Gastroesophageal sphincter (tissue), 4 donors: ENCODE measurements at regions not wholly inside any gene's neighbourhood (a gene's known extent, or its start where the extent isn't known, plus 50 kb on each side); places are given as distances from the start of the nearest gene placed in this dataset.

Experiments used
- ATAC-seq: fragments of 150-250 bp; one replicate; pipeline ENCODE4 v1.9.1; 2016; ENCODE audit warnings: mild to moderate bottlenecking, moderate library complexity
- H3K27ac ChIP-seq, 4 donors: fragments of 200-600 bp; sonication (generic) in 3 of 4; 1 replicate in 3 of 4; 2 replicates in 1 of 4; pipeline ENCODE4 v1.5.1; 2016 to 2019
- H3K27me3 ChIP-seq: fragments of 200-600 bp; sonication (generic); one replicate; pipeline ENCODE4 v1.5.1; 2019
- H3K36me3 ChIP-seq, 2 donors: fragments of 200-600 bp; sonication (generic); one replicate each; pipeline ENCODE4 v1.5.1; 2019; ENCODE audit warnings: control low read depth in 1 of 2
- H3K4me1 ChIP-seq, 3 donors: fragments of 200-600 bp; sonication (generic); 1 replicate in 2 of 3; 2 replicates in 1 of 3; pipeline ENCODE4 v1.5.1; 2016 to 2019; ENCODE audit warnings: control low read depth in 2 of 3
- H3K4me3 ChIP-seq, 2 donors: fragments of 200-600 bp; sonication (generic); one replicate each; pipeline ENCODE4 v1.5.1; 2019; ENCODE audit warnings: mild to moderate bottlenecking in 1 of 2, moderate library complexity in 1 of 2
- H3K9me3 ChIP-seq, 3 donors: fragments of 200-600 bp; sonication (generic); one replicate each; pipeline ENCODE4 v1.5.1; 2017 to 2019; ENCODE audit warnings: control low read depth in 2 of 3
- EP300 ChIP-seq: sonication (generic); formaldehyde crosslinking; IDR thresholded peaks from one replicate; pipeline ENCODE4 v1.6.1; 2017; ENCODE audit warnings: antibody characterized with exemption, mild to moderate bottlenecking
- POLR2A ChIP-seq, 2 donors: fragments of 450-650 bp; IDR thresholded peaks; one replicate each; pipeline ENCODE4 v1.6.1; 2017; ENCODE audit warnings: antibody characterized with exemption in 2 of 2, mild to moderate bottlenecking in 2 of 2, moderate library complexity in 1 of 2
- POLR2AphosphoS5 ChIP-seq: sonication (generic); formaldehyde crosslinking; IDR thresholded peaks from one replicate; pipeline ENCODE4 v1.6.1; 2017; ENCODE audit warnings: antibody characterized with exemption
- WGBS, 2 donors: methylation state at CpG; one replicate each; pipeline ENCODE4 v1.1.5; 2018; ENCODE audit warnings: low coverage in 1 of 2; 5-methylcytosine and 5-hydroxymethylcytosine counted together
- TF ChIP-seq, protein P1 (sequence below), 4 experiments: fragments of 200-600 bp in 2 of 4; fragments of 450-650 bp in 2 of 4; sonication (generic) in 1 of 4; IDR thresholded peaks; one replicate each; pipeline ENCODE4 v1.5.1; 2017 to 2019; ENCODE audit warnings: antibody characterized with exemption in 4 of 4, mild to moderate bottlenecking in 2 of 4, moderate library complexity in 2 of 4

GRCh38 chr5:158639881-158640592 is 459.7 kb downstream of the EBF1 start:
- ATAC-seq, result no peak

GRCh38 chr5:158638396-158638795 is 461.3 kb downstream of the EBF1 start:
- H3K4me3 ChIP-seq, result no peak overlapping the region
- 80 to 82% methylated on average over 3 of the region's 3 CpGs for WGBS, 2 donors
- no peaks in the 10 kb centered on the region for H3K27me3 ChIP-seq
- no peak for ATAC-seq
- TF ChIP-seq, protein P1, sequence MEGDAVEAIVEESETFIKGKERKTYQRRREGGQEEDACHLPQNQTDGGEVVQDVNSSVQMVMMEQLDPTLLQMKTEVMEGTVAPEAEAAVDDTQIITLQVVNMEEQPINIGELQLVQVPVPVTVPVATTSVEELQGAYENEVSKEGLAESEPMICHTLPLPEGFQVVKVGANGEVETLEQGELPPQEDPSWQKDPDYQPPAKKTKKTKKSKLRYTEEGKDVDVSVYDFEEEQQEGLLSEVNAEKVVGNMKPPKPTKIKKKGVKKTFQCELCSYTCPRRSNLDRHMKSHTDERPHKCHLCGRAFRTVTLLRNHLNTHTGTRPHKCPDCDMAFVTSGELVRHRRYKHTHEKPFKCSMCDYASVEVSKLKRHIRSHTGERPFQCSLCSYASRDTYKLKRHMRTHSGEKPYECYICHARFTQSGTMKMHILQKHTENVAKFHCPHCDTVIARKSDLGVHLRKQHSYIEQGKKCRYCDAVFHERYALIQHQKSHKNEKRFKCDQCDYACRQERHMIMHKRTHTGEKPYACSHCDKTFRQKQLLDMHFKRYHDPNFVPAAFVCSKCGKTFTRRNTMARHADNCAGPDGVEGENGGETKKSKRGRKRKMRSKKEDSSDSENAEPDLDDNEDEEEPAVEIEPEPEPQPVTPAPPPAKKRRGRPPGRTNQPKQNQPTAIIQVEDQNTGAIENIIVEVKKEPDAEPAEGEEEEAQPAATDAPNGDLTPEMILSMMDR (IDR thresholded peaks at IDR 0.05), result no peak
- no peak for TF ChIP-seq EP300
- TF ChIP-seq POLR2AphosphoS5, result no peak
- TF ChIP-seq POLR2A (IDR thresholded peaks at IDR 0.05), result no peak
- no peak overlapping the region for H3K27ac ChIP-seq
- no peaks in the 10 kb centered on the region for H3K36me3 ChIP-seq
- H3K9me3 ChIP-seq, result no peaks in the 10 kb centered on the region
- H3K4me1 ChIP-seq, result no peaks in the 10 kb centered on the region

More at GRCh38 chr5:158639881-158640592, 459.7 kb downstream of the EBF1 start:
- 68 to 100% methylated on average over 1 to 4 of the region's 5 CpGs for WGBS, 2 donors
- no peaks in the 10 kb centered on the region for H3K4me1 ChIP-seq
- no peaks in the 10 kb centered on the region for H3K36me3 ChIP-seq
- TF ChIP-seq EP300, result no peak
- TF ChIP-seq, protein P1 (IDR thresholded peaks at IDR 0.05), result no peak
- no peak for TF ChIP-seq POLR2AphosphoS5
- no peak for TF ChIP-seq POLR2A (IDR thresholded peaks at IDR 0.05)
- H3K4me3 ChIP-seq, result no peak overlapping the region
- no peak overlapping the region for H3K27ac ChIP-seq
- no peaks in the 10 kb centered on the region for H3K9me3 ChIP-seq
- H3K27me3 ChIP-seq, result no peaks in the 10 kb centered on the region

DNA sequence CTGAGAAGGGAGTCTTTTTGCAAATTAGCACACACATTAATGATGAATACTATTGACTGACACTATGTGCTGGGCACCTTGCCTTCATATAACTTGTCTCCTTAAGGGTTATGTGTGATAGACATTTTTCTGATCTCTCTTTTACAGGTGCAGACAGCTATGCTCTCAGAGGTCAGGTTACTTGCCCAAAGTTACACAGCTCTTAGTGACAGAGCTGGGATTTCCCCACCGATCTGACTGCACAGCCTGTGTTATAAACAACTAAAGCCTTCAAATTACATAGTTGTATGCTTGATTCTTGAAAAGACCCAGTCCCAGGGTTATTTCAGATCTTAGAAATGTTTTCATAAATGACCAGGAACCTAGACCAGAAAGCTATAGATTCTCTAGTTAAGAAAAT is 462.7 kb downstream of the EBF1 start:
- 17% methylated on average over 1 of the region's 1 CpG; no CpG with 5 or more reads in 1 of the 2 donors for WGBS, 2 donors
- no peaks in the 10 kb centered on the region for H3K9me3 ChIP-seq
- H3K36me3 ChIP-seq, result no peaks in the 10 kb centered on the region
- H3K4me3 ChIP-seq, result no peak overlapping the region
- TF ChIP-seq, protein P1 (IDR thresholded peaks at IDR 0.05), result no peak
- TF ChIP-seq POLR2AphosphoS5 (no peak), POLR2A (IDR thresholded peaks at IDR 0.05) (no peak), EP300 (no peak)
- no peak overlapping the region for H3K27ac ChIP-seq
- no peak for ATAC-seq
- no peaks in the 10 kb centered on the region for H3K4me1 ChIP-seq
- no peaks in the 10 kb centered on the region for H3K27me3 ChIP-seq

DNA sequence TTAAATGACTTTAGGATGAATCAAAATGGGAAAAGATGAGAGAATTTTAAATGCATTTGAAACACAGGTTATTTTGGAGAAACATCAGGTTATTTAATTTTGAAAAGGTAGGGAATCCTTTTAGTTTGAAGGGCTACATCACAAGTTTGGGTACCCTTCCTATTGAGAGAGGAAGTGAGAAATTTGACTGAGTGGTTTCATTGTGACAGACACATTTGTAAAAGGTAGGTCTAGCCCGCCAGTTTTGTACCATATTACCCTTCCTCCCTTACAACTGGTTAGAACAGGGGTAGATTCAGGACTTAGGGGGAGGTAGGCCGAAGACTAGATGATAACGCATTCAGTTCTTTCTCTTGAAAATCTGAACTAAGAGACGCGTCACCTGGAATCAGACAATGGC is 464.2 kb downstream of the EBF1 start:
- Histone ChIP-seq H3K4me3 (no peak overlapping the region), H3K27me3 (no peaks in the 10 kb centered on the region), H3K36me3 (no peaks in the 10 kb centered on the region), H3K9me3 (no peaks in the 10 kb centered on the region), H3K4me1 (no peaks in the 10 kb centered on the region), H3K27ac (no peak overlapping the region)
- 90 to 97% methylated on average over 5 of the region's 5 CpGs for WGBS, 2 donors
- ATAC-seq, result no peak
- TF ChIP-seq, protein P1 (IDR thresholded peaks at IDR 0.05), result no peak
- no peak for TF ChIP-seq EP300
- no peak for TF ChIP-seq POLR2A (IDR thresholded peaks at IDR 0.05)
- no peak for TF ChIP-seq POLR2AphosphoS5

DNA sequence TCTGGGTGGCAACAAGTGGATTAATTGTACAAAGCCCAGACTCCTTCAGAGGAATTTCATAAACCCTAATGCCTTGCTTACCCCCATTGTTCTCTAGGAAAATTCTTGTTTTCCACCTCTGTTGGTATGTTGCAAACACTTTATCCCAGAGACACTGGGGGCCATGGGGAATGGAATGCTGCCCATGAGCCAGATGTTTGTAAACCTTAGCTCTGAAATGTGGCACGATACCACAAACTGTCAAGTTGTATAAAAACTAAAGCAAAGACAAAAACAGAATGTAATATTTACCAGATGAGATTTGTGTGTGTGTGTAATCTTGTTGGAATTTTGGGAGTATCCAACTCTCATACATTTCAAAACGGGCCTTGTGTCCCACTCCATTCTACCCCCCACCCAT is 465.0 kb downstream of the EBF1 start:
- Histone ChIP-seq H3K27ac (no peak overlapping the region), H3K4me3 (no peak overlapping the region), H3K4me1 (no peaks in the 10 kb centered on the region), H3K27me3 (no peaks in the 10 kb centered on the region), H3K9me3 (no peaks in the 10 kb centered on the region), H3K36me3 (no peaks in the 10 kb centered on the region)
- ATAC-seq, result peak; percentile 66
- 29 to 70% methylated on average over 2 of the region's 2 CpGs for WGBS, 2 donors
- no peak for TF ChIP-seq EP300
- no peak for TF ChIP-seq POLR2AphosphoS5
- TF ChIP-seq, protein P1 (IDR thresholded peaks at IDR 0.05), result no peak
- TF ChIP-seq POLR2A (IDR thresholded peaks at IDR 0.05), result no peak
